Testis (tissue), 2 donors: ENCODE measurements at regions not wholly inside any gene's neighbourhood (a gene's known extent, or its start where the extent isn't known, plus 50 kb on each side); places are given as distances from the start of the nearest gene placed in this dataset.

Experiments used
- DNase-seq: peaks from one replicate; pipeline ENCODE4 v3.0.0-alpha.2; 2019
- H3K27ac ChIP-seq, 2 donors: fragments of 200-600 bp; sonication (generic); one replicate each; pipeline ENCODE4 v1.5.1; 2019
- H3K27me3 ChIP-seq: fragments of 200-600 bp; sonication (generic); one replicate; pipeline ENCODE4 v1.5.1; 2019
- H3K36me3 ChIP-seq: fragments of 200-600 bp; sonication (generic); one replicate; pipeline ENCODE4 v1.5.1; 2017; ENCODE audit warnings: low read depth; ENCODE audit errors: missing control alignments
- H3K4me1 ChIP-seq: fragments of 200-600 bp; sonication (generic); one replicate; pipeline ENCODE4 v1.5.1; 2019
- H3K4me3 ChIP-seq, 2 donors: fragments of 200-600 bp; sonication (generic); one replicate each; pipeline ENCODE4 v1.5.1; 2017 to 2019
- H3K9me3 ChIP-seq: fragments of 200-600 bp; sonication (generic); one replicate; pipeline ENCODE4 v1.5.1; 2017
- POLR2A ChIP-seq: fragments of 450-650 bp; IDR thresholded peaks from one replicate; pipeline ENCODE4 v1.6.1; 2017; ENCODE audit warnings: antibody characterized with exemption, mild to moderate bottlenecking, moderate library complexity
- WGBS, 2 donors: methylation state at CpG; one replicate each; pipeline ENCODE4 v1.1.5; 2018; 5-methylcytosine and 5-hydroxymethylcytosine counted together
- intact Hi-C: fragments of 100-400 bp; cut with DNase I; formaldehyde crosslinking; loops from one replicate; pipeline ENCODE4 v1.15.1; 2023; ENCODE audit warnings: low total_unique reads
- TF ChIP-seq, protein P1 (sequence below), 3 experiments: fragments of 450-650 bp in 2 of 3; fragments of 200-600 bp in 1 of 3; sonication (generic) in 1 of 3; IDR thresholded peaks; one replicate each; pipeline ENCODE4 v1.5.1; 2016 to 2019; ENCODE audit warnings: antibody characterized with exemption in 3 of 3, mild to moderate bottlenecking in 2 of 3, moderate library complexity in 1 of 3

DNA sequence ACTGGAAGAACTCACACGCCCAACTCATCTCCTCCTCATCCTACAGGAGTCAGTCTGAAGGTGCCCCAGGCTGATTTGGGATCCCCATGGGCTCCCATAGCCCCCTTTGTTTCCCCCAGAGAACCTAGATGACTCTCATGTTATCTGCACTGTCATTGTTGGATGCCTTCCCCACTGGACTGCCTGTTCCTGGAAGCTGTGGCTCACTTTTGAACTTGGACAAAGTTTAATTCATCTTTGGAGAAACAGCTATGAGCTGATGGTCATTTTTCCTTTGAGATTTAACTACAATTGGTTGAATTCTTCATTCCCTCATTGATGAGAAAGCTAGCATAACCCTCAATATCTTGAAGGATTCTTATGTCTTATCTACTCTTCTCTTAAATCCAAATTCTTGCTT, 186.6 kb downstream of the SALL1 start:
- 50 to 85% methylated on average over 1 of the region's 1 CpG for WGBS, 2 donors
- Histone ChIP-seq H3K36me3 (no peaks in the 10 kb centered on the region), H3K9me3 (no peaks in the 10 kb centered on the region), H3K27ac (no peak overlapping the region), H3K4me1 (no peaks in the 10 kb centered on the region), H3K27me3 (no peaks in the 10 kb centered on the region), H3K4me3 (no peak overlapping the region)
- TF ChIP-seq POLR2A: no peak
- TF ChIP-seq, protein P1, sequence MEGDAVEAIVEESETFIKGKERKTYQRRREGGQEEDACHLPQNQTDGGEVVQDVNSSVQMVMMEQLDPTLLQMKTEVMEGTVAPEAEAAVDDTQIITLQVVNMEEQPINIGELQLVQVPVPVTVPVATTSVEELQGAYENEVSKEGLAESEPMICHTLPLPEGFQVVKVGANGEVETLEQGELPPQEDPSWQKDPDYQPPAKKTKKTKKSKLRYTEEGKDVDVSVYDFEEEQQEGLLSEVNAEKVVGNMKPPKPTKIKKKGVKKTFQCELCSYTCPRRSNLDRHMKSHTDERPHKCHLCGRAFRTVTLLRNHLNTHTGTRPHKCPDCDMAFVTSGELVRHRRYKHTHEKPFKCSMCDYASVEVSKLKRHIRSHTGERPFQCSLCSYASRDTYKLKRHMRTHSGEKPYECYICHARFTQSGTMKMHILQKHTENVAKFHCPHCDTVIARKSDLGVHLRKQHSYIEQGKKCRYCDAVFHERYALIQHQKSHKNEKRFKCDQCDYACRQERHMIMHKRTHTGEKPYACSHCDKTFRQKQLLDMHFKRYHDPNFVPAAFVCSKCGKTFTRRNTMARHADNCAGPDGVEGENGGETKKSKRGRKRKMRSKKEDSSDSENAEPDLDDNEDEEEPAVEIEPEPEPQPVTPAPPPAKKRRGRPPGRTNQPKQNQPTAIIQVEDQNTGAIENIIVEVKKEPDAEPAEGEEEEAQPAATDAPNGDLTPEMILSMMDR (IDR thresholded peaks at IDR 0.05): no peak
- intact Hi-C loops: no loop called here
- DNase-seq: no peak

DNA sequence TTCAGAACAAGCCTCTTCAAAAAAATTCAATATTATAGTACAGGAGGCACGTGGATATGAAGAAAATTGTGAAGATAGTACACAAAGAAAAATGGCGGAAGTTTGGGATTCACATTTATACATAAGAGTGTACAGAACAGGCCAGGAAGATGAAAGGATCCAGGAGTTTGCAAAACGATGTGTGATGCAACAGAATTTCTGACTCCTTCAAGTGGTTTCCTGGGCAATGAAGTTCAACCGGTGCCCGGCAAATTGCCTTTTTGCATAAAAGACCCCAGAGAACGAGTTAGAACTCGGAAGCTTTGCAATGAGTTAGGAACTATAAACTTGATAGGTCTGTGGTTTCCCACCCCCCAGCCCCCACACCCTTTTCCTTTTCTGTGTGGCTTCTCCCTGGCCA, 189.1 kb downstream of the SALL1 start:
- H3K4me1 ChIP-seq: no peaks in the 10 kb centered on the region
- no peaks in the 10 kb centered on the region for H3K27me3 ChIP-seq
- no peak for TF ChIP-seq POLR2A
- TF ChIP-seq, protein P1 (IDR thresholded peaks at IDR 0.05): no peak
- H3K36me3 ChIP-seq: no peaks in the 10 kb centered on the region
- intact Hi-C loops: no loop called here
- no peak for DNase-seq
- H3K4me3 ChIP-seq: no peak overlapping the region
- H3K27ac ChIP-seq: no peak overlapping the region
- no peaks in the 10 kb centered on the region for H3K9me3 ChIP-seq
- 72 to 76% methylated on average over 7 of the region's 7 CpGs for WGBS, 2 donors

DNA sequence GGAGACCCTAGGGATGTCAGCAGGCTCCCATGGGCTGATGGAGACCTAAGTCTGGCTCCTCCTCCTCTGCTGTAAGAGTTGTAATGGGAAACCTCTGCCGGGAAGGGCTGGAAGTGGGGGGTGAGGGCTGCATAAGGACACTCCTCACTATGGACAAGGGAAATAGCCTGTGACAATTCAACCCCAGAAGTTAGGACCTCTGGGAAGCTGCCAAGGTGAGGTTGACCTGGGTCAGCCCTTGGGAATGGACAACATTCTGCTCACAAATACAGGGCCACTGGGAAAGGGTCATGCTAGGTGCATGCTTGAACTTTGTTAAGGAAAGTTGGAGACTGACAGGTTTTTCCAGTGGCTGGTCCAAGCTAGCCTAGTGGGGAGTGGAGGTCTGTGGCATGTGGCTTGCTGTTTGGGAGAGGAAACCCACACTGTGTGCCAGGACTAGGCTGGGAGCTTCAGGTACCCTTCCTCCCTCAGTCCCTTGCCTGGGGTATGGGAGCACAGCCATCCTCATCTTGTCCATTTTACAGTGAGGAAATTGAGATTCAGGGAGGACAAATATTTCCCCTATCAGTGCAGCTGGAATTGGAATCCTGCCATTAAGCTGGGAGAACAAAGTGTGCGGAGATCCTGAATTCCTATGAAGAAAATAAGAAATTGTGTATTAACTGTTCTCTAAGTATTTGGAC, 190.4 kb downstream of the SALL1 start:
- no peaks in the 10 kb centered on the region for H3K27me3 ChIP-seq
- no peaks in the 10 kb centered on the region for H3K36me3 ChIP-seq
- no peak overlapping the region for H3K4me3 ChIP-seq
- no peaks in the 10 kb centered on the region for H3K4me1 ChIP-seq
- 28 to 32% methylated on average over 2 of the region's 2 CpGs for WGBS, 2 donors
- intact Hi-C loops: no loop called here
- TF ChIP-seq, protein P1 (IDR thresholded peaks at IDR 0.05): no peak
- TF ChIP-seq POLR2A: no peak
- H3K27ac ChIP-seq: no peak overlapping the region
- DNase-seq: no peak
- no peaks in the 10 kb centered on the region for H3K9me3 ChIP-seq

DNA sequence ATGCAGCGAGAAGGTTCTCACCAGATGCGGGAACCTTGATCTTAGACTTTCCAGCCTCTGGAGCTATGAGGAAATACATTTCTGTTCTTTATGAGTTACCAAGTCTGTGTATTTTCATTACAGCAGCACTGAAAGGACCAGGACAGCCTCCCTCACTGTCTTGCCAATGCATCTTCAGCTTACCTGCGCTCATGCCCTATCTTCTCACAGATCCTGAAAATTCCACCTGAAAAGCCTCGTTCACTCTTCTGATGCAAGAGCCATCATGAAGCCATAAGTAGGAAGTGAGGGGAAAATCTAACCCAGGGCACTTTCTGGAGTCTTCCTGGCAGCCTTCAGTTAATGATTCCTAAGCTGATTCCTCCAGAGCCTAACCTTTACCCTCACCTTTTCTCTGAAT, 194.0 kb downstream of the SALL1 start:
- no peak overlapping the region for H3K4me3 ChIP-seq
- DNase-seq: no peak
- intact Hi-C loops: no loop called here
- TF ChIP-seq, protein P1 (IDR thresholded peaks at IDR 0.05): no peak
- TF ChIP-seq POLR2A: no peak
- no peaks in the 10 kb centered on the region for H3K36me3 ChIP-seq
- no peaks in the 10 kb centered on the region for H3K4me1 ChIP-seq
- 96% methylated on average over 4 of the region's 4 CpGs for WGBS, 2 donors
- no peak overlapping the region for H3K27ac ChIP-seq
- no peaks in the 10 kb centered on the region for H3K9me3 ChIP-seq
- H3K27me3 ChIP-seq: no peaks in the 10 kb centered on the region

DNA sequence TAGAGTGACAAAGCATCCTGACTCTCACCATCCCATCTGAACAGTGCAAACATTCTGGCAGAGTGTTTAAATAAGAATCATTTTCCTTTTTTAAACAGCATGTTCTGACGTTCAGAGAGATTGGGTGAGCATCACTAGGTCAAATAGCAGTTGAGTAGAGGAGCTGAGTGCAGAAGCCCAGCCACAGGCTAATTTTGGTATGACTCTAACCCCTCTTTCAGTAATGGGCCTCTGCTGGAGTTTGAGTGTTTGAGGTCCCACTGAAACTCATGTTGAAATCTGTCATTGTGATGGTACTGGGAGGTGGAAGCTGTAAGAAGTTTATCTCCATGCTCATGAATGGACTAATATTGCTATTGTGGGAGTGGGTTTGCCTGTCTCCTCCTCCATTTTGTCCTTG, 194.4 kb downstream of the SALL1 start:
- Histone ChIP-seq H3K27ac (no peak overlapping the region), H3K27me3 (no peaks in the 10 kb centered on the region), H3K4me1 (no peaks in the 10 kb centered on the region), H3K4me3 (no peak overlapping the region), H3K9me3 (no peaks in the 10 kb centered on the region), H3K36me3 (no peaks in the 10 kb centered on the region)
- TF ChIP-seq POLR2A: no peak
- TF ChIP-seq, protein P1 (IDR thresholded peaks at IDR 0.05): no peak
- intact Hi-C loops: no loop called here
- no peak for DNase-seq
- whole genome bisulfite sequencing, 2 donors: 40 to 45% methylated on average over 1 of the region's 1 CpG
